ENCODE measurements at regions not wholly inside any gene's neighbourhood (a gene's known extent, or its start where the extent isn't known, plus 50 kb on each side); places are given as distances from the start of the nearest gene placed in this dataset.

- TF ChIP-seq CTCF (IDR thresholded peaks at IDR 0.05 in 2 of 3, conservative IDR thresholded peaks at IDR 0.05 in 1 of 3; ENCODE audit: insufficient read depth in 2 of 3, low read depth in 1 of 3, low read length in 3 of 3) (no peak), ETV6 (IDR thresholded peaks at IDR 0.05; ENCODE audit: borderline replicate concordance in 1 of 2, low read depth in 2 of 2, low read length in 1 of 2) (no peak), ETV6 (CRISPR knock-in tag; IDR thresholded peaks at IDR 0.05; ENCODE audit: borderline replicate concordance) (no peak), PREB (CRISPR knock-in tag; IDR thresholded peaks at IDR 0.05) (no peak), DMBX1 (CRISPR knock-in tag; IDR thresholded peaks at IDR 0.05; ENCODE audit: borderline replicate concordance) (no peak), ZNF586 (CRISPR knock-in tag; conservative IDR thresholded peaks at IDR 0.05) (no peak), FOXK1 (CRISPR knock-in tag; IDR thresholded peaks at IDR 0.05; ENCODE audit: borderline replicate concordance) (no peak), SMARCA4 (IDR thresholded peaks at IDR 0.05) (no peak), SETDB1 (IDR thresholded peaks at IDR 0.05; ENCODE audit: low read length) (no peak), CEBPG (CRISPR knock-in tag; IDR thresholded peaks at IDR 0.05) (no peak), CEBPG (tag; conservative IDR thresholded peaks at IDR 0.05 in 1 of 2, IDR thresholded peaks at IDR 0.05 in 1 of 2) (no peak), NBN (IDR thresholded peaks at IDR 0.05; ENCODE audit: low read depth) (no peak), FOXA1 (IDR thresholded peaks at IDR 0.05; ENCODE audit: borderline replicate concordance) (no peak), GATA2 (CRISPR knock-in tag; IDR thresholded peaks at IDR 0.05) (no peak), NFIC (IDR thresholded peaks at IDR 0.05) (no peak)
- TF ChIP-seq, protein P1, sequence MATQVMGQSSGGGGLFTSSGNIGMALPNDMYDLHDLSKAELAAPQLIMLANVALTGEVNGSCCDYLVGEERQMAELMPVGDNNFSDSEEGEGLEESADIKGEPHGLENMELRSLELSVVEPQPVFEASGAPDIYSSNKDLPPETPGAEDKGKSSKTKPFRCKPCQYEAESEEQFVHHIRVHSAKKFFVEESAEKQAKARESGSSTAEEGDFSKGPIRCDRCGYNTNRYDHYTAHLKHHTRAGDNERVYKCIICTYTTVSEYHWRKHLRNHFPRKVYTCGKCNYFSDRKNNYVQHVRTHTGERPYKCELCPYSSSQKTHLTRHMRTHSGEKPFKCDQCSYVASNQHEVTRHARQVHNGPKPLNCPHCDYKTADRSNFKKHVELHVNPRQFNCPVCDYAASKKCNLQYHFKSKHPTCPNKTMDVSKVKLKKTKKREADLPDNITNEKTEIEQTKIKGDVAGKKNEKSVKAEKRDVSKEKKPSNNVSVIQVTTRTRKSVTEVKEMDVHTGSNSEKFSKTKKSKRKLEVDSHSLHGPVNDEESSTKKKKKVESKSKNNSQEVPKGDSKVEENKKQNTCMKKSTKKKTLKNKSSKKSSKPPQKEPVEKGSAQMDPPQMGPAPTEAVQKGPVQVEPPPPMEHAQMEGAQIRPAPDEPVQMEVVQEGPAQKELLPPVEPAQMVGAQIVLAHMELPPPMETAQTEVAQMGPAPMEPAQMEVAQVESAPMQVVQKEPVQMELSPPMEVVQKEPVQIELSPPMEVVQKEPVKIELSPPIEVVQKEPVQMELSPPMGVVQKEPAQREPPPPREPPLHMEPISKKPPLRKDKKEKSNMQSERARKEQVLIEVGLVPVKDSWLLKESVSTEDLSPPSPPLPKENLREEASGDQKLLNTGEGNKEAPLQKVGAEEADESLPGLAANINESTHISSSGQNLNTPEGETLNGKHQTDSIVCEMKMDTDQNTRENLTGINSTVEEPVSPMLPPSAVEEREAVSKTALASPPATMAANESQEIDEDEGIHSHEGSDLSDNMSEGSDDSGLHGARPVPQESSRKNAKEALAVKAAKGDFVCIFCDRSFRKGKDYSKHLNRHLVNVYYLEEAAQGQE (IDR thresholded peaks at IDR 0.05; ENCODE audit: borderline replicate concordance) = no peak
- TF ChIP-seq, protein P1 (CRISPR knock-in tag; IDR thresholded peaks at IDR 0.05; ENCODE audit: low read depth) = no peak
Measured at GRCh38 chr9:80233906-80234305, 662.1 kb downstream of the TLE4 start.
